DMS53 (cell line): ENCODE measurements at regions not wholly inside any gene's neighbourhood (a gene's known extent, or its start where the extent isn't known, plus 50 kb on each side); places are given as distances from the start of the nearest gene placed in this dataset.
A peak's percentile ranks its signal among the peaks of the same experiment; 100 is the strongest.
"Not testable (repeated sequence)": the region's sequence is repeated elsewhere in the genome, so short reads cannot be mapped to it uniquely, and the experiment has no call there.

Source experiments
- DNase-seq: peaks from one replicate; lab custom pipeline; 2025; lab: John Stamatoyannopoulos, UW

DNA sequence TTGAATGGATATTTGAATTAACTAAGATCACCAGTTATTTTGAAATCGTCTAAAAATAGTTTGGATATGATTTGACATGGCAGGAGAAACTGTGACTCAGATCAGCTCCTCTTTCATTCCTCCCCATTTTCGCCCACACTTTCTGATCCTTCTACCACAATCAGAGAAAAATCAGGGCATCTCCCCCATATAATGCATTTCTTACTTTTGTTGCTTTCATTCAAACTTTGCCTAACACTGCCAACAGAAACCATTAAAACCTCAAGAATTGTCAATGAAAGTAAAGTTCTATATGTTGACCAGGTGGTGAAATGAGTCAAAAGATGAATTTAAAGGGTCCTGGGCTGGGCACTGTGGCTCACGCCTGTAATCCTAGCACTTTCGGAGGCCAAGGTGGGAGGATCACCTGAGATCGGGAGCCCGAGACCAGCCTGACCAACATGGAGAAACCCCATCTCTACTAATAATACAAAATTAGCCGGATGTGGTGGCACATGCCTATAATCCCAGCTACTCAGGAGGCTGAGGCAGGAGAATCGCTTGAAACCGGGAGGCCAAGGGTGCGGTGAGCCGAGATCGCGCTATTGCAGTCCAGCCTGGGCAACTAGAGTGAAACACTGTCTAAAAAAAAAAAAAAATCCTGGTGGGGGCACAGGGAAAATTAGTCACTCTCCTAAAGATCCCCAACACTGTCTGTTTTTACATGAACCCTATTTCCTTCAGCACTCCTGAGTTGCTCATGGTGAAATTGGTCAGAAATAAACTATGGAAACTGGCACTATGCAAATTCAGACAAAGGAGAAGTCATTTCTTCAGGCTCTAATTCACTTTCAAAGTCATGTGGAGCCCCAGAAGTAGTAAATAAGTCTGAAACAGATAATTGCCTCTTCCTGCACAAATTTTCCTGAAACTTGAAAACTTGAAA lies 122.8 kb upstream of the NOCT start:
- DNase-seq = no peak

GRCh38 chr4:138891631-138892031 lies 124.0 kb upstream of the NOCT start:
- no peak for DNase-seq

DNA sequence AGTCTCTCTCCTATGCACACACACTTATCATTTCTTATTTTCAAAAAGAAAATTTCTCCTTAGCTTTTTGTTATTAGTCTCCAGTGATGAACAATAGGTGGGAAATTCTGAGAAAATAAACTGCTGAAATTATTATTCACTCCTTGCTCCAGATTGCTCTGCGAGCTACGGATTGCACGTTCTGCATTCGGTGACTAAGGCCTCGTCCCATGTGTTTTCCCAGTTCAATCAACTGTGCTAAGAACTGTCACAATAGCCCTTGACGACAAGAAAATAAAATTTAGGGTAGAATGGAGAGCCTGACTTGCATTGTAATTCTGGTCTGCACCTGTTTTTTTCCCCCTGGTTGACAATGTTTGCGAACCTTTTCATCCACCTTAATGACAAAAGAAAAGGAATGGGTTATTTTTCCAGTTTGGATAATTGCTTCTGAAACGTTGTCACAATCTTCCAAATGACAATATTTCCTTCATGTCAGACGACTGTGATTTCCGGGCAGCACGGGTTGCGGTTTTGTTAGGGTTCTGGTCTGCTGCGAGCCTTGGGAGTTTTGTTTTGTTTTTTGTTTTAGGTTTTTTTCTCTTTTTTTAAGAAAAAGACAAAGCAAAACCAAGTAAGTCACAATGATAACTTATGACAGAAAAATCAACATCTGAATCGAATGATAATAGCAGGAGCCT lies 124.5 kb upstream of the NOCT start:
- DNase-seq = no peak

GRCh38 chr4:138889216-138889615 lies 126.4 kb upstream of the NOCT start:
- no peak for DNase-seq

DNA sequence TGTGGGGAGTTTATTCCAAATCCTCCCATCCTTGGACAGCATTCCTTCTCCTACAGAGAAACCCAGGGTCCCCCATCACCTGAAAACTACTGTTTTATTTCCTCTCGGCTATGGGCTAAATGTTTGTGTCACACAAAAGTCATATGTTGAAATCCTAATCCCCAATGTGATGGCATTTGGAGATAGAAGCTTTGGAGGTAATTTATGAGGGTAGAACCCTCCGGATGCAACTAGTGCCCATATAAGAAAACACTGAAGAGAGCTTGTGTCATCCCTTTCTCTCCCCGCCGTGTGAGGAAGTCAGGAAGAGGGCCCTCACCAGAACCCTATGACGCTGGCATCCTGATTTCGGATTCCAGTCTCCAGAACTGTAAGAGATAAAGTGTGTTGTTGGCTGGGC lies 127.8 kb upstream of the NOCT start:
- no peak for DNase-seq

GRCh38 chr4:138887341-138887740 lies 128.2 kb upstream of the NOCT start:
- DNase-seq = no peak

GRCh38 chr4:138879757-138880156 lies 135.8 kb upstream of the NOCT start:
- no peak for DNase-seq

- no peak for DNase-seq
Measured at GRCh38 chr4:138875891-138876608, 139.5 kb upstream of the NOCT start.

GRCh38 chr4:138871555-138871875 lies 144.1 kb upstream of the NOCT start:
- DNase-seq = no peak

- DNase-seq = peak; percentile 82
Measured at GRCh38 chr4:138870737-138871554, 144.6 kb upstream of the NOCT start.

- no peak for DNase-seq
Measured at GRCh38 chr4:138869631-138870030, 145.9 kb upstream of the NOCT start.

DNA sequence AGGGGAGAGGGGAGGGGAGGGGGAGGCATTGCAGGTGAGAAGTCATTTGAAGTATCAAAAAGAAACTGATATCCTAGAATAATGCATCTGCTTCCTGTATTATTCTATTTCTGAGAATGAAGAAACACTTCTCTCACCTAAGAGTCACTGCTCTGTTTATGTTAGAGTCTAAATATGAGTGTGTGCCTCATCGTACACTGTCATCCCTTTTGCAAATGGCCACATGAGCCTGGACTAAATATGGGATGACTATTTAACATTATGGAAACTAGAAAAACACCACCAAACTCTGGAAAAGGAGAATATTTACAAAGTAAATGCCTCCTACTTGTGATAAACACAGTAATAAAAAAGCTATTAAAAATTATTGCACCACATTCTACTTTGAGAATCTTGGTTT lies 146.4 kb upstream of the NOCT start:
- DNase-seq = no peak

- DNase-seq = no peak
Measured at GRCh38 chr4:138868562-138868961, 147.0 kb upstream of the NOCT start.

GRCh38 chr4:138867404-138867803 lies 148.2 kb upstream of the NOCT start:
- no peak for DNase-seq

DNA sequence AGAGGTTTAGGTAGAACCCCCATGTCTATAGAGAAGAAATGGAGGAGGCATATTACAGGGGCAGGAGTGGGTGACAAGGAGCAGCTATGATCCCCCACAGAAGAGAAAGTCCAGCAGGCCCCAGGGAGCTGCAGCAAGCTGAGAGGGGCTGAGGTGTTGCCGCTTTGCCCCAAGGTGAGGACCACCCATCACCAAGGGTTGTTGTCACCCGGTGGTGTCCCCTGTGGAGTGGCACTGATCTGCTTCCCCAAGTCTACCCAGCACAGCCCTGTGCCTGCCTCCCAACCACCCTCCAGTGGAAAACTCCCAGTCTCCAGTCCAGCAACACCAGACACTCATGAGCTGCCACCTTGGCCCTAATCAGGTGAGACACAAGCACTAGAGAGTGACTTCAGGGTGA lies 149.3 kb upstream of the NOCT start:
- no peak for DNase-seq

DNA sequence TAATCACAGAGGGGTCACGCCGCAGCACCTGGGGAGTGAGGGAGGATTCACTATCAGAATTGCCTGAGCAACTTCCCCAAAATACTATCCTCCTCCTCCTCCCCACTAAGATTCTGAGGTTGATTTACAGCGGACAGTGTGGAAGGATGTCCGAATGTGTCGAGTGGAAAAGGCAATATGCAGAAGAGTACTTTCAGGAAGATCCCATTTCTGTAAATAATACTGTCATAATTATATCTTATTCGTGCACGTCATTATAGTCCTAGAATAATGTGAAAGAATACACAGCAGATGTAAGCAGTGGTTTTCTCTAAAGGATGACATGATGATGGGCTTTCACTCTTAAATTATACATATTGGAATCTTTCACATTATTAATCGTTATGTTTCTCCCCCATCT lies 149.8 kb upstream of the NOCT start:
- DNase-seq = no peak

DNA sequence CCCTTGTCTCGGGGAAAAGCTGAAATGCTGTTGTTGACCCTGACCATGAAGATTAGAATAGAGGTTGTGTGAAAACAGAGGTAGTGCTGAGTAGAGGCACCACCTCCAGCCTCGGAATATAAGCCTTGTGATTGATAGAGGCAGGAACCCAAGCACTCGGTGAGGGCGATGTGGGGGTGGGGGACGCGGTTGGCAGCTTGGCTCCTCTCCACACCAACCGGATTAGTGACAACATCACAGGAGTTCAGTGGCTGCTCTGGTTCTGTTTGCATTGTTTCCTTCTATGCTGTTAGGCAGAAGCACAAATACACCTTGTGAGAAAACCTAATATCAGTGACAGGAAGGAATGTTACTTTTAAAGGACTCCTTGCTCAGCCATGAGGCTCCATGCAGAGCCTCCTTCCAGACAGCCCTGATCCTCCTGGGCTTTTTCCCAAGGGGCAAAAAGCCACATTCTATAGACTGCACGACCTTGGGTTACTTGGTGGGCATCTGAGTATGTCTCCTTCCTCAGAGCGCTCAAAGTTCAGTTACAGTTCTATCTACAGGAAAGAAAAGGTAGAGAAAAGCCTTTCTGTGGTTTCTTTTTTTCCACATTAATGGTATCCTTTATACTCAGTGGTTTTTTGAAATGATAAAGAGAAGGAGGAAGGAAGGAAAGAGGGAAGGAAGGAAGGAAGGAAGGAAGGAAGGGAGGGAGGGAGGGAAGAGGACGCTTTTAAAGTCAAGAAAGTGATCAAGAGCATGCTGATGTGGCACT lies 150.4 kb upstream of the NOCT start:
- DNase-seq = peak; percentile 4

DNA sequence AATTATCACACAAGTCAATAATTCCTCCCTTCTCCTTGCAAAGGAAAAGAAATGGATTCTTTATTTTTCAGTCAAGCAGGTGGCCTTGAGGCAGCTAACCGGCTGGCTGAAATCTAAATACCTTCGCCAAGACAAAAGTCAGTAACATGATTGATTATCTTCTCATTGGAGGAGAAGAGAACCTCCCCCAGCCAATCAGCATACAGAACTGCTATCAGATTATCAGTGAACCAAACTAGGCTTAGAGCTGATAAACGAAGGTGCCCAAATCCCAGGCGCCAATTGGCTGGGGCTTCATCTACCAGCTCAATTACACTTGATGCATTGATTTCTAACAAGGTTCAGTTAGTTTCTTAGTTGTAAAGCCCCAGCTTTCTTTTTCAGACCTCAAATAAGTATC lies 152.4 kb upstream of the NOCT start:
- no peak for DNase-seq

GRCh38 chr4:138861135-138861534 lies 154.4 kb upstream of the NOCT start:
- no peak for DNase-seq

- not testable (repeated sequence) for DNase-seq
Measured at GRCh38 chr4:138860357-138860756, 155.2 kb upstream of the NOCT start.

DNA sequence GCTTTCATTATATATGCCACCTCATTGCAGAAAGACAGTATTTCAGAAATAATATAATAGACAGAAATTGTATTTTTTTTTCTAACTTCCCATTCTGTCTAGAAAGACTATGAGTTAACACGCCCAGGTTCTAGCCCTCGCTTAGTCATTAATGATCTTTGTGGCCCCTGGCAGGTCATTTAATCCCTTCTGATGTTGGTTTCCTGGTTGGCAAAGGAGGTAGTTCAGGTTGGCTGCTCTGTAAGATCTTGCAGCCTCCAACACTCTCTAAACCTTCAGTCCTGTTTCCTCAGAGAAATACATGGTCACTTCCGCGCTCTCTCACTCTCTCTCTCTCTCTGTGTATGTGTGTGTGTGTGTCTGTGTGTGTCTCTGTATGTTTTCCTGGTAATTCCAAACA lies 156.3 kb upstream of the NOCT start:
- no peak for DNase-seq
